ENCODE measurements at regions not wholly inside any gene's neighbourhood (a gene's known extent, or its start where the extent isn't known, plus 50 kb on each side); places are given as distances from the start of the nearest gene placed in this dataset.

GRCh38 chr13:106623799-106624460, 56.0 kb upstream of the ARGLU1 start:
- Mint-ChIP-seq H3K36me3 (no peaks in the 10 kb centered on the region), H3K4me1 (peaks cover 0 to 3% (median 0%) of the 10 kb centered on the region in 4 donors), H3K27me3 (peaks cover 21% of the 10 kb centered on the region), H3K9me3 (peaks cover 0 to 1% (median 0%) of the 10 kb centered on the region in 7 donors), H3K4me3 (no peak overlapping the region), H3K27ac (no peak overlapping the region)
- Histone ChIP-seq H3K27ac (ENCODE audit: insufficient read depth, low read length, poor library complexity, severe bottlenecking) (no peak overlapping the region), H3K4me1 (ENCODE audit: control insufficient read depth, insufficient read depth, low read length, poor library complexity, severe bottlenecking) (no peaks in the 10 kb centered on the region), H3K27me3 (ENCODE audit: control insufficient read depth, insufficient read depth, low read length) (peaks cover 11% of the 10 kb centered on the region), H3K4me3 (ENCODE audit: low read depth, low read length) (no peak overlapping the region), H3K9me3 (ENCODE audit: control insufficient read depth in 2 of 2, low read length in 2 of 2) (no peaks in the 10 kb centered on the region), H3K36me3 (ENCODE audit: control insufficient read depth, insufficient read depth, low read length) (no peaks in the 10 kb centered on the region)
- ATAC-seq (ENCODE audit: low read depth in 2 of 2) (no peak), DNase-seq (no peak)

GRCh38 chr13:106621833-106622232, 53.9 kb upstream of the ARGLU1 start:
- no peaks in the 10 kb centered on the region for H3K36me3 Mint-ChIP-seq
- no peak for ATAC-seq (ENCODE audit: low read depth in 2 of 2)

GRCh38 chr13:106619688-106620555, 52.0 kb upstream of the ARGLU1 start:
- Mint-ChIP-seq H3K9me3 (peaks cover 0 to 2% (median 0%) of the 10 kb centered on the region in 7 donors), H3K4me1 (peaks cover 0 to 3% (median 0%) of the 10 kb centered on the region in 4 donors), H3K4me3 (peak overlapping the region in 1 of 4 donors; percentile 3), H3K36me3 (no peaks in the 10 kb centered on the region), H3K27me3 (peaks cover 14% of the 10 kb centered on the region), H3K27ac (no peak overlapping the region)
- H3K36me3 ChIP-seq (ENCODE audit: control insufficient read depth, insufficient read depth, low read length) = no peaks in the 10 kb centered on the region
- H3K4me1 ChIP-seq (ENCODE audit: control insufficient read depth, insufficient read depth, low read length, poor library complexity, severe bottlenecking) = no peaks in the 10 kb centered on the region
- peak in 1 of 2 donors; percentile 61 for ATAC-seq (ENCODE audit: low read depth in 2 of 2)
- DNase-seq = peak in 2 of 3 donors; percentile 41 to 50
- peaks cover 10% of the 10 kb centered on the region for H3K27me3 ChIP-seq (ENCODE audit: control insufficient read depth, insufficient read depth, low read length)
- no peak overlapping the region for H3K27ac ChIP-seq (ENCODE audit: insufficient read depth, low read length, poor library complexity, severe bottlenecking)
- no peak overlapping the region for H3K4me3 ChIP-seq (ENCODE audit: low read depth, low read length)
- H3K9me3 ChIP-seq (ENCODE audit: control insufficient read depth in 2 of 2, low read length in 2 of 2) = no peaks in the 10 kb centered on the region

More at GRCh38 chr13:106621833-106622232, 53.9 kb upstream of the ARGLU1 start:
- no peak overlapping the region for H3K27ac Mint-ChIP-seq
- H3K9me3 Mint-ChIP-seq = peaks cover 0 to 2% (median 0%) of the 10 kb centered on the region in 7 donors
- Histone ChIP-seq H3K36me3 (ENCODE audit: control insufficient read depth, insufficient read depth, low read length) (no peaks in the 10 kb centered on the region), H3K27me3 (ENCODE audit: control insufficient read depth, insufficient read depth, low read length) (peaks cover 10% of the 10 kb centered on the region), H3K4me1 (ENCODE audit: control insufficient read depth, insufficient read depth, low read length, poor library complexity, severe bottlenecking) (no peaks in the 10 kb centered on the region), H3K4me3 (ENCODE audit: low read depth, low read length) (no peak overlapping the region), H3K27ac (ENCODE audit: insufficient read depth, low read length, poor library complexity, severe bottlenecking) (no peak overlapping the region), H3K9me3 (ENCODE audit: control insufficient read depth in 2 of 2, low read length in 2 of 2) (no peaks in the 10 kb centered on the region)
- no peak for DNase-seq
- H3K4me3 Mint-ChIP-seq = no peak overlapping the region
- H3K4me1 Mint-ChIP-seq = peaks cover 0 to 3% (median 0%) of the 10 kb centered on the region in 4 donors
- H3K27me3 Mint-ChIP-seq = peaks cover 21% of the 10 kb centered on the region

Measured in CD4-positive, CD25-positive, alpha-beta regulatory T cell (primary cell).